GM21515 (cell line): ENCODE measurements at regions not wholly inside any gene's neighbourhood (a gene's known extent, or its start where the extent isn't known, plus 50 kb on each side); places are given as distances from the start of the nearest gene placed in this dataset.
"Not testable (repeated sequence)": the region's sequence is repeated elsewhere in the genome, so short reads cannot be mapped to it uniquely, and the experiment has no call there.

Source experiments
- ATAC-seq: cut with Tn5 transposase; IDR thresholded peaks from one replicate; pipeline ENCODE4 v1.9.1; 2021; ENCODE audit not compliant: unreplicated experiment

- ATAC-seq: not testable (repeated sequence)
Observed at GRCh38 chr2:109976319-109976718, 77.8 kb downstream of the LIMS3 start.

GRCh38 chr2:109980754-109981153 lies 82.3 kb downstream of the LIMS3 start:
- ATAC-seq: not testable (repeated sequence)

DNA sequence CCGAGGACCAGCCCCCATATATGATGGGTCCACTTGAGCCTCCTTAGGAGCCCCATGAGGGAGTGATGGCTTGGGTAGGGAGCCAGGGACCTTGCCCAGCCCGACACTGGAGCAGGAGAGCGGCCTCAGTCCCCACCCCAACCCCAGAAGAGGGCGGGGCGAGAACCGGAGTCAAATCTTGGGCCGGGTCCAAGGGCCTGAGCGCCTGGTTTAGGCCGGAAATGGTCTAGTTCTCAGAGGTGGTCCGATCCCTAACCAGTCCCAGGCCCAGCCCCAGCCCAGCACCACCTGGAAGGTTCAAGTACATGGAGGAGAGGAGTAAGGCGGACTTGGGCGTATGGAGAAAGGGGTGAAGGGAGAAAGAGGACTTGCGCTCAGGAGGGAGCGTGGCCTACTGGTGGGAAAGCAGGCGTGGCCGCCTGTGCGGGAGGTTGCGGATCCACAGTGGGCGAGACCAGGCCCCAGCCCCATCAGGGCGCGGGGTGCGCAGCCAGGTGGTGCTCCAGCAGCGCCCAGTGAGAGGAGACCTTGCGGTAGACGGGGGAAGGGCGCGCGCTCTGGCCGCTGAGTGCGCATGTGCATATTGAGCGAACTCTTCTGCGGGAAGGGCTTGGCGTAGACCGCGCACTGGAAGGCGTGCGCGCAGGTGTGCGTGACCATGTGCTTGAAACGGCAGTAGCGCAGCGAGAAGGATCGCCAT lies 88.1 kb downstream of the LIMS3 start:
- not testable (repeated sequence) for ATAC-seq

GRCh38 chr2:109987089-109987420 lies 88.6 kb downstream of the LIMS3 start:
- not testable (repeated sequence) for ATAC-seq

- ATAC-seq: peak; percentile 66
Observed at GRCh38 chr2:109987458-109988345, 89.2 kb downstream of the LIMS3 start.

- not testable (repeated sequence) for ATAC-seq
Observed at GRCh38 chr2:109999395-109999794, 100.9 kb downstream of the LIMS3 start.

DNA sequence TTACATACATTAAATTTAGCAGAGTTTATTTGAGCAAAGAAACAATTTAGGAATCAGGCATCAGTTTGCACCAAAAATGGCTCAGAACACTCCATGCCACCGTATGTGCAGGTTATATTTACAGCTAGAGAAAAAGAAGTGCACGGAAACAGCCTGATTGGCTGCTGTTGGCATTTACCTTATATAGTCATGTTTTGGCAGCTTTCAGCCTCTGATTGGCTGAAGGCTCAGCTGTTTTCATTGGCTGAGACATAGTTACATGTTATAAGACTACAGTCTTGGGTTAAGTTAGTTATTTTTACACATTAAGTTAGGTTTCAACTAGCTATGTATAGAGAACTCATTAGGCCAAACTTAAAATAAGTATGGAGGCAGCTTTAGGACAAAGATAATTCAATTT lies 104.0 kb downstream of the LIMS3 start:
- ATAC-seq: not testable (repeated sequence)

DNA sequence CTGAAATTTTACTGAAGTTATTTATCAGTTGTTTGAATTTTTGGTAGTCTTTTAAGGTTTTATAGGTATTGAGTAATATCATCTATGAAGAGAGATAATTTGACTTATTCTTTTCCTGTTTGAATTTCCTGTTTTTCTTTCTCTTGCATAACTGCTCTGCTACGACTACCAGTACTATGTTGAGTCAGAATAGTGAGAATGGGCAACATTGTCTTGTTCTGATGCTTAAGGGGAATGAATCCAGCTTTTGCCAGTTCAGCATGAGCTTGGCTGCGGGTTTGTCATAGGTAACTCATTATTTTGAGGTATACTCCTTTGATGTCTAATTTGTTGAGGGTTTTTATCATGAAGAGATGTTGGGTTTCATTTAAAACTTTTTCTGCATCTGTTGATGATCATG lies 102.2 kb downstream of the MALL start:
- not testable (repeated sequence) for ATAC-seq

DNA sequence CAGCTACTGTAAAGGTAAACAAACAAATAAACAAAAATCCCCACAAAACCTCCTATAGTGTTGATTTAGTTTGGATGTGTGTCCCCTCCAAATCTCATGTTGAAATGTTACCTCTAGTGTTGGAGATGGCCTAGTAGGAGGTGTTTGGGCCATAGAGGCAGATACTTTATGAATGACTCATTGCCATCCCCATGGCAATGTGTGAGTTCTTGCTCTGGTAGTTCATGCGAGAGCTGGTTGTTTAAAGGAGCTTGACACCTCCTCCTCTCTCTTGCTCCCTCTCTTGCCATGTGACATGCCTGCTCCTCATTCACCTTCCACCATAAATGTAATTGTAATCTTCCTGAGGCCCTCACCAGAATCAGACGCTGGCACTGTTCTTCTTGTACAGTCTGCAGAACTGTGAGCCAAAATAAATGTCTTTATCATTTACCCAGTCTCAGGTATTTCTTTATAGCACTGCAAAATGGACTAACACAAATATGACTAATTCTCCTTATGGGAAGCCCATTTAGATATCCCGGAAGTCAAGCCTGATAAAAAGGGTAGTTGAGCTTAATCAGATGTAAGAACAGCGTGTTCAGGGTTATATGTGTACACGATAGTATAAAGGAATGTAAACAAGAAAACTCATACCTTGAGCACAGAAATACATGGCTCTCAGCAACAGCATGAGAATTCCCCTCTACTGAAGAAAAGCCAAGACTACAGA lies 99.1 kb downstream of the MALL start:
- ATAC-seq: not testable (repeated sequence)

- not testable (repeated sequence) for ATAC-seq
Observed at GRCh38 chr2:110020269-110020668, 95.4 kb downstream of the MALL start.

DNA sequence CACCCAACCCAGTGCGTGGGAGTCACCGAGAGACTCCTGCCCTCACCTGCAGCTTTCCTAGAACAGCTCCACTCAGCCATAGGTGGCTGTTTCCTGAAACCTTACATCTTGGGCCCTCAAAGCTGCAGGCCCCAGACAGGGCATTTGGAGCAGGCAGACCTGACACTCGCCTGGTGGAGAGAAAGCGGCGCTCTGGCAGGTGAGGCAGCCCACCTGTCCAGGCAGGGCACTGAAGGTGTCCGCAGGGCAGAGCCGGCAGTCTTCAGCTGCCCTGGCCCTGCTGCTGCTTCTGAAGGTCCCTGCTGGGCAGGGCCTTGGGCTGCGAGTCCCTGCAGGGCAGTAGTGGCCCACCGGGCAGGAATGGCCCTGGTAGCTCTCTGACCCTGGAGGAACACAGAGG lies 93.3 kb downstream of the MALL start:
- not testable (repeated sequence) for ATAC-seq

DNA sequence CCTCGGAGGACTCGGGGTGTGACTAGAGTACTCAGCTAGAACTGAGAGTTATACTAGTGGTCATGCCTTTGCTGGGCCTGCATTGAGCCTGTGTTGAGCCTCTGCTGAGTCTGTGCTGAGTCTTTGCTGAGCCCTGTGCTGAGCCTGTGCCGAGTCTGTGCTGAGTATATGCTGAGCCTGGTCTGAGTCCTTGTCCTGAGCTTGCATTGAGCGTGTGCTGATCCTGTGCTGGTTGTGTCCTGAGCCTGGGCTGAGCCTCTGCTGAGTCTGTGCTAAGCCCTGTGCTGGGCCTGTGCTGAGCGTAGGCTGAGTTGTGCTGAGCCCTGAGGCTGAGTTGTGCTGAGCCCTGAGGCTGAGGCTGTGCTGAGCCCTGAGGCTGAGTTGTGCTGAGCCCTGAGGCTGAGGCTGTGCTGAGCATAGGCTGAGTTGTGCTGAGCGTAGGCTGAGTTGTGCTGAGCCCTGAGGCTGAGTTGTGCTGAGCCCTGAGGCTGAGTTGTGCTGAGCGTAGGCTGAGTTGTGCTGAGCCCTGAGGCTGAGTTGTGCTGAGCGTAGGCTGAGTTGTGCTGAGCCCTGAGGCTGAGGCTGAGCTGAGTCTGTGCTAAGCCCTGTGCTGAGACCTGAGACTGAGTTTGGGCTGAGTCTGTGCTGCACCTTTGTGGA lies 89.4 kb downstream of the MALL start:
- not testable (repeated sequence) for ATAC-seq

DNA sequence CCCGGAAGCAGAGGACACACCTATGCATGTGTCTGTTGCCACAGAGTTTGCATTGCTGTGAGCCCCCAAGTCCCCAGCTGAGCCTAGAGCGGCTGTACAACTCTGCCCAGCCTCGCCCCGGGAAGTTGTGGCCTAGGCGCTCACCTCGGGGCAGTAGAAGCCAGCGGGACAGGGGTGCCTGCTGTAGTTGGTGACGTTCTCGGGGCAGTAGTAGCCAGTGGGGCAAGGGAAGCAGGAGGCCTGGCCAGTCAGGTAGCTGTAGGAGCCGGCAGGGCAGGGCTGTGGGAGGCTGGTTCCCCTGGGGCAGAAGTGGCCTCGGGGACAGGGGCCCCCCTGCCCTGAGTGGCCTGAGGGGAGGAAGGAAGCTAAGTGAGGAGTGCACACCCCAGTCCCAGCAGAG lies 87.2 kb downstream of the MALL start:
- not testable (repeated sequence) for ATAC-seq

GRCh38 chr2:110030894-110031293 lies 84.7 kb downstream of the MALL start:
- ATAC-seq: not testable (repeated sequence)

DNA sequence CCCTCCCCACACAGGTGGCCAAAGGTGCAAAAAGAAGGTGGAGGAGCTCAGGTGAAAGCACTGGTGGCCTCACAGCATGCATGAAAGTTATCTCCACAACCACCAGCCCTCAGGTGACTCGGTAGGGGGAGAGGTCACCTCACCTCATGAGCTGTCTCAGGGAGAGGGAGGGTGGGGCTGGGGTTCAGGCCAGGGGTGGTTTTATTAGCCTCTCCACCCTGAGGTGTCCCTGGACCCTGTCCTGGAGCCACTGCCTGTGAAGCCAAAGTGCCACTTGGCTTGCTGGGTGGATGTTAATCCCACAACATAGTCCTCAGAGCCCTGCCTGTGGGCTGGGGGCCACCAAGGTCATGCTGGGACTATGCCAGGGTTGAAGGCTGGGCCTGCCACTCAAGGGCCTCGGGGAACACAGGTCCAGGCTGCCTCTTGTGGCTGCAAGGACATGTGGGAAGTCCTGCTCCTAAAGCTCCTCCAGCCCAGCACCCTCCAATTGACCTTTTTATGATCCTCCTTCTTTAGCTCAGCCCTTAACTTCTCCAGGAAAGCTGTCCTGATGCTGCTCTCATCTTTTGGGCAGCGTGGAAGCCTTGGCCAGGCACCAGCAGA lies 83.8 kb downstream of the MALL start:
- not testable (repeated sequence) for ATAC-seq
